ENCODE measurements at regions not wholly inside any gene's neighbourhood (a gene's known extent, or its start where the extent isn't known, plus 50 kb on each side); places are given as distances from the start of the nearest gene placed in this dataset.

- no peak for TF ChIP-seq CTCF (IDR thresholded peaks at IDR 0.05; ENCODE audit: low read length)
- no peak for TF ChIP-seq EZH2 (IDR thresholded peaks at IDR 0.05; ENCODE audit: borderline replicate concordance, low read length)
Measured at GRCh38 chr15:47283246-47283645, 434.1 kb upstream of the SEMA6D start.
